Lower leg skin (tissue), 4 donors: ENCODE measurements at regions not wholly inside any gene's neighbourhood (a gene's known extent, or its start where the extent isn't known, plus 50 kb on each side); places are given as distances from the start of the nearest gene placed in this dataset.

Experiments
- DNase-seq, 2 donors: peaks; one replicate each; pipeline ENCODE4 v3.0.0-alpha.2; 2019; ENCODE audit warnings: low spot score in 2 of 2
- H3K4me3 ChIP-seq: fragments of 200-600 bp; sonication (generic); 2 replicates; pipeline ENCODE4 v1.5.1; 2017; ENCODE audit warnings: mild to moderate bottlenecking, low read depth; ENCODE audit not compliant: poor library complexity, severe bottlenecking
- CTCF ChIP-seq, 3 donors: fragments of 450-650 bp; IDR thresholded peaks; one replicate each; pipeline ENCODE4 v1.5.1; 2016; ENCODE audit warnings: antibody characterized with exemption in 3 of 3, mild to moderate bottlenecking in 3 of 3, moderate library complexity in 2 of 3
- POLR2A ChIP-seq, 2 donors: fragments of 450-650 bp; IDR thresholded peaks; one replicate each; pipeline ENCODE4 v1.6.1; 2016 to 2017; ENCODE audit warnings: antibody characterized with exemption in 2 of 2, mild to moderate bottlenecking in 1 of 2, moderate library complexity in 1 of 2
- WGBS, 2 donors: methylation state at CpG; one replicate each; pipeline ENCODE4 v1.1.5; 2018; 5-methylcytosine and 5-hydroxymethylcytosine counted together
- intact Hi-C: fragments of 100-400 bp; cut with DNase I; formaldehyde crosslinking; loops from one replicate; pipeline ENCODE4 v1.15.0; 2023; ENCODE audit warnings: low total_unique reads

- H3K4me3 ChIP-seq, result no peak overlapping the region
- intact Hi-C loops, result no loop called here
- DNase-seq, result no peak
- TF ChIP-seq POLR2A (IDR thresholded peaks at IDR 0.05) (no peak), CTCF (IDR thresholded peaks at IDR 0.05) (no peak)
- 71 to 74% methylated on average over 1 to 2 of the region's 2 CpGs for WGBS, 2 donors
These were observed 2330.1 kb downstream of the PCDH9 start for GRCh38 chr13:64900039-64900438.

GRCh38 chr13:64884976-64885375, 2345.2 kb downstream of the PCDH9 start:
- intact Hi-C loops, result no loop called here
- WGBS, 2 donors, result 79 to 87% methylated on average over 2 of the region's 2 CpGs
- no peak for TF ChIP-seq POLR2A (IDR thresholded peaks at IDR 0.05)
- no peak for TF ChIP-seq CTCF (IDR thresholded peaks at IDR 0.05)
- no peak overlapping the region for H3K4me3 ChIP-seq
- no peak for DNase-seq

GRCh38 chr13:64877176-64877575, 2353.0 kb downstream of the PCDH9 start:
- WGBS, 2 donors, result 70 to 75% methylated on average over 3 of the region's 3 CpGs
- intact Hi-C loops, result no loop called here
- TF ChIP-seq POLR2A (IDR thresholded peaks at IDR 0.05) (no peak), CTCF (IDR thresholded peaks at IDR 0.05) (no peak)
- H3K4me3 ChIP-seq, result no peak overlapping the region
- DNase-seq, result no peak

GRCh38 chr13:64871742-64872141, 2358.4 kb downstream of the PCDH9 start:
- no peak overlapping the region for H3K4me3 ChIP-seq
- DNase-seq, result no peak
- WGBS, 2 donors, result 80 to 83% methylated on average over 5 of the region's 5 CpGs
- TF ChIP-seq POLR2A (IDR thresholded peaks at IDR 0.05) (no peak), CTCF (IDR thresholded peaks at IDR 0.05) (no peak)
- intact Hi-C loops, result no loop called here

- intact Hi-C loops, result no loop called here
- H3K4me3 ChIP-seq, result no peak overlapping the region
- no peak for DNase-seq
- no peak for TF ChIP-seq CTCF (IDR thresholded peaks at IDR 0.05)
- no peak for TF ChIP-seq POLR2A (IDR thresholded peaks at IDR 0.05)
- 79 to 90% methylated on average over 3 of the region's 3 CpGs for WGBS, 2 donors
These were observed 2360.6 kb downstream of the PCDH9 start for GRCh38 chr13:64869539-64869938.

- no peak for TF ChIP-seq POLR2A (IDR thresholded peaks at IDR 0.05)
- no peak for TF ChIP-seq CTCF (IDR thresholded peaks at IDR 0.05)
- intact Hi-C loops, result no loop called here
- no peak overlapping the region for H3K4me3 ChIP-seq
- WGBS, 2 donors, result 64 to 69% methylated on average over 2 of the region's 2 CpGs
- no peak for DNase-seq
These were observed 2362.3 kb downstream of the PCDH9 start for GRCh38 chr13:64867856-64868255.
